ENCODE measurements at regions not wholly inside any gene's neighbourhood (a gene's known extent, or its start where the extent isn't known, plus 50 kb on each side); places are given as distances from the start of the nearest gene placed in this dataset.

DNA sequence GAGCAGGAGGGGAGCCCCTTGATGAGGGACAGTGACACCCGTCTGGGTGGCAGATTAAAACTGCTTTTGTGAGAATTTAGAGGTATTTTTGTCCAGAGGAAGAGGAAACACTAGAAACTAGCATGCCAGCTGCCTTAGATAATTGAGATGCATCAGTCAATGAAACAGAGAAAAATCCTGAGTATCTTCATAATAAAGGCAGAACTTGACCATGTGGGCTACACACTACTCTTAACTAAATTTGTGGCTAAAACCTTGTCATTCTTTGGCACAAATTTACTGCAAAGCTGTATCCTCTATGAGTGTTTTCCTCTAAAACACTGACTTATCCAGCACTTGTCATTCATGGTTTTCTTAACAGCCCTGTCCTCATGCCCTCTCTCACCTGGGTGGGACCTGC, 259.7 kb upstream of the TPM1 start:
- Histone ChIP-seq H3K4me2 (replicated peaks; ENCODE audit: low read depth, low read length, poor library complexity, severe bottlenecking) (no peak overlapping the region), H3K4me1 (ENCODE audit: control insufficient read depth in 2 of 2, insufficient read depth in 2 of 2, low read length in 2 of 2) (no peaks in the 10 kb centered on the region), H3K9ac (ENCODE audit: low read length) (no peak overlapping the region), H3K27ac (ENCODE audit: low read length in 2 of 2) (no peak overlapping the region), H2AFZ (ENCODE audit: insufficient read depth, low read depth, low read length, poor library complexity, severe bottlenecking) (no peak overlapping the region), H3K4me3 (ENCODE audit: control extremely low read depth in 1 of 5, extremely low read depth in 1 of 5, insufficient read depth in 1 of 5, low read depth in 2 of 5, low read length in 4 of 5) (no peak overlapping the region), H4K20me1 (ENCODE audit: control insufficient read depth, insufficient read depth, low read length, poor library complexity, severe bottlenecking) (no peaks in the 10 kb centered on the region), H3K36me3 (replicated peaks in 1 of 2; ENCODE audit: control extremely low read depth in 1 of 2, control insufficient read depth in 1 of 2, extremely low read depth in 1 of 2, insufficient read depth in 2 of 2, low read length in 1 of 2) (no peaks in the 10 kb centered on the region), H3K79me2 (ENCODE audit: control insufficient read depth, insufficient read depth, low read length) (no peaks in the 10 kb centered on the region), H3K27me3 (replicated peaks in 1 of 4; ENCODE audit: control extremely low read depth in 1 of 4, control insufficient read depth in 3 of 4, insufficient read depth in 4 of 4, low read length in 3 of 4) (no peaks in the 10 kb centered on the region), H3K9me3 (ENCODE audit: control extremely low read depth in 1 of 3, control insufficient read depth in 2 of 3, insufficient read depth in 1 of 3, low read length in 2 of 3) (no peaks in the 10 kb centered on the region)
- ChIA-PET CTCF (no interaction called here), POLR2A (no interaction called here)
- Mint-ChIP-seq H3K9me3 (ENCODE audit: insufficient read depth) (no peaks in the 10 kb centered on the region), H3K27ac (no peak overlapping the region), H3K4me3 (no peak overlapping the region), H3K27me3 (peaks cover 14% of the 10 kb centered on the region), H3K4me1 (no peaks in the 10 kb centered on the region)
- ATAC-seq (ENCODE audit: low read depth), result no peak
- no CpG with 5 or more reads among the region's 1 CpG for WGBS (ENCODE audit: insufficient coverage)
- DNase-seq, result no peak
- intact Hi-C loops (cut with micrococcal nuclease), result no loop called here
- no peak for TF ChIP-seq EZH2 (IDR thresholded peaks at IDR 0.05; ENCODE audit: borderline replicate concordance, insufficient read depth, low read depth, low read length, poor library complexity, severe bottlenecking)
- TF ChIP-seq, protein P1, sequence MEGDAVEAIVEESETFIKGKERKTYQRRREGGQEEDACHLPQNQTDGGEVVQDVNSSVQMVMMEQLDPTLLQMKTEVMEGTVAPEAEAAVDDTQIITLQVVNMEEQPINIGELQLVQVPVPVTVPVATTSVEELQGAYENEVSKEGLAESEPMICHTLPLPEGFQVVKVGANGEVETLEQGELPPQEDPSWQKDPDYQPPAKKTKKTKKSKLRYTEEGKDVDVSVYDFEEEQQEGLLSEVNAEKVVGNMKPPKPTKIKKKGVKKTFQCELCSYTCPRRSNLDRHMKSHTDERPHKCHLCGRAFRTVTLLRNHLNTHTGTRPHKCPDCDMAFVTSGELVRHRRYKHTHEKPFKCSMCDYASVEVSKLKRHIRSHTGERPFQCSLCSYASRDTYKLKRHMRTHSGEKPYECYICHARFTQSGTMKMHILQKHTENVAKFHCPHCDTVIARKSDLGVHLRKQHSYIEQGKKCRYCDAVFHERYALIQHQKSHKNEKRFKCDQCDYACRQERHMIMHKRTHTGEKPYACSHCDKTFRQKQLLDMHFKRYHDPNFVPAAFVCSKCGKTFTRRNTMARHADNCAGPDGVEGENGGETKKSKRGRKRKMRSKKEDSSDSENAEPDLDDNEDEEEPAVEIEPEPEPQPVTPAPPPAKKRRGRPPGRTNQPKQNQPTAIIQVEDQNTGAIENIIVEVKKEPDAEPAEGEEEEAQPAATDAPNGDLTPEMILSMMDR (IDR thresholded peaks at IDR 0.05), result no peak

DNA sequence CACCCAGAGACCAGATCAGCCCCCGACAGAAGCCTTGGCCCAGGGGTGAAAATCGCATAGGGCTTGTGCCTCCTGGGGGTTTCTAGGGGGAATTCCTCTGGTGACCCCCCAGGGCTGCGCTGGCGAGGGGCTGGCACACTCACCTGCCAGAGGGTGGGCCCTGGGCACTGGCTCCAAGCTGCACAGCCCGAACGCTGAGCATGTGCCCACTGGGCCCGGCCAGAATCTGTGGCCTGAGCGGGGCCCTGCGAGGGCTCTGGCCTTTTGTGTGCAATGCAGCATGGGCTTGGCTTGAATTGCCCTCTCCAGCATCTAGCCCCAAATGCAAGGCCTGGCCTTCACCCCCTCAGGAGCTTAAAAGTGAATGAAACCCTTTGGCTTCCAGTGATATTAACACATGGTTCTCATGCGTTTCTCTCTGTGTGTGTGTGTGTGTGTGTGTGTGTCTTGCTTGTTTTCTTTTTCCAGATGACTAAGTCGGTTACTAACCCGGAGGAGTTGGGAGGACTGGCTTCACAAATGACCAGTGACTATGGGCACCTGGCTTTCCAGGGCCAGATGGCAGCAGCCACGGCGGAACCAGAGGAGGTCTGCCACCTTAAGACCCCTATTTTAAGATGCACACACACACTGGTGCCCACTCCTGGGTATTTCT, 259.1 kb upstream of the TPM1 start:
- DNase-seq (no peak), ATAC-seq (ENCODE audit: low read depth) (no peak)
- no peaks in the 10 kb centered on the region for H3K4me1 ChIP-seq (ENCODE audit: control insufficient read depth in 2 of 2, insufficient read depth in 2 of 2, low read length in 2 of 2)
- Mint-ChIP-seq H3K9me3 (ENCODE audit: insufficient read depth) (no peaks in the 10 kb centered on the region), H3K27ac (no peak overlapping the region), H3K27me3 (peaks cover 14% of the 10 kb centered on the region), H3K4me3 (no peak overlapping the region), H3K4me1 (no peaks in the 10 kb centered on the region)
- no peak overlapping the region for H3K27ac ChIP-seq (ENCODE audit: low read length in 2 of 2)
- no peaks in the 10 kb centered on the region for H3K36me3 ChIP-seq (replicated peaks in 1 of 2; ENCODE audit: control extremely low read depth in 1 of 2, control insufficient read depth in 1 of 2, extremely low read depth in 1 of 2, insufficient read depth in 2 of 2, low read length in 1 of 2)
- no peaks in the 10 kb centered on the region for H3K79me2 ChIP-seq (ENCODE audit: control insufficient read depth, insufficient read depth, low read length)
- H4K20me1 ChIP-seq (ENCODE audit: control insufficient read depth, insufficient read depth, low read length, poor library complexity, severe bottlenecking), result no peaks in the 10 kb centered on the region
- H3K27me3 ChIP-seq (replicated peaks in 1 of 4; ENCODE audit: control extremely low read depth in 1 of 4, control insufficient read depth in 3 of 4, insufficient read depth in 4 of 4, low read length in 3 of 4), result no peaks in the 10 kb centered on the region
- 92% methylated on average over 13 of the region's 14 CpGs for WGBS (ENCODE audit: insufficient coverage)
- no peak overlapping the region for H3K4me2 ChIP-seq (replicated peaks; ENCODE audit: low read depth, low read length, poor library complexity, severe bottlenecking)
- no peak overlapping the region for H3K4me3 ChIP-seq (ENCODE audit: control extremely low read depth in 1 of 5, extremely low read depth in 1 of 5, insufficient read depth in 1 of 5, low read depth in 2 of 5, low read length in 4 of 5)
- intact Hi-C loops (cut with micrococcal nuclease), result no loop called here
- no peaks in the 10 kb centered on the region for H3K9me3 ChIP-seq (ENCODE audit: control extremely low read depth in 1 of 3, control insufficient read depth in 2 of 3, insufficient read depth in 1 of 3, low read length in 2 of 3)
- TF ChIP-seq, protein P1 (IDR thresholded peaks at IDR 0.05), result no peak
- TF ChIP-seq EZH2 (IDR thresholded peaks at IDR 0.05; ENCODE audit: borderline replicate concordance, insufficient read depth, low read depth, low read length, poor library complexity, severe bottlenecking), result no peak
- ChIA-PET CTCF (no interaction called here), POLR2A (no interaction called here)
- no peak overlapping the region for H3K9ac ChIP-seq (ENCODE audit: low read length)
- no peak overlapping the region for H2AFZ ChIP-seq (ENCODE audit: insufficient read depth, low read depth, low read length, poor library complexity, severe bottlenecking)

Data from B cell (primary cell).